Astrocyte (in vitro differentiated cells and primary cell): ENCODE measurements at regions not wholly inside any gene's neighbourhood (a gene's known extent, or its start where the extent isn't known, plus 50 kb on each side); places are given as distances from the start of the nearest gene placed in this dataset.

Source experiments
- EZH2 ChIP-seq: IDR thresholded peaks from 2 replicates; pipeline ENCODE4 v1.6.1; 2012; ENCODE audit warnings: mild to moderate bottlenecking, low read length, inconsistent platforms; ENCODE audit not compliant: insufficient read depth
- TF ChIP-seq, protein P1 (sequence below): IDR thresholded peaks from 2 replicates; pipeline ENCODE4 v1.5.1; 2011; ENCODE audit warnings: low read depth, mild to moderate bottlenecking, inconsistent platforms, low read length, moderate library complexity; ENCODE audit not compliant: insufficient read depth

DNA sequence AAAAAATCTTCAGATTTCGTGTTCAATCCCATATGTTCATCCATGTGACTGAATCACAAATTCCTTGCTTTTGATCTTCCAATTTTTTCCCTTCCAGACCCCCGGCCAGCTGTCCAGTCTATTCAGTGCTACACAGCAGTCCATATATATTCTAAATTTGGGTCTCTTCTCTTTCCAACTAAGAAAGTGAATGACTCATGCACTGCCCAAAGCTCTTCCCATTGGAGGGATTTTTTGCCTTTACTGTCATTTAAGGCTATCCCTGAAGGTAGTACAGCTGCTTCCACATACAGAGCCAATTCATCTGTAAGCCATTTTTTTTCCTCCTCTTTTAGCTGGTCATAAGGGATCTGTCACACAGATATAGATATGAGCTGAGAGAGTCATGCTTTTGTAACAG lies 478.3 kb downstream of the DMRT2 start:
- TF ChIP-seq, protein P1, sequence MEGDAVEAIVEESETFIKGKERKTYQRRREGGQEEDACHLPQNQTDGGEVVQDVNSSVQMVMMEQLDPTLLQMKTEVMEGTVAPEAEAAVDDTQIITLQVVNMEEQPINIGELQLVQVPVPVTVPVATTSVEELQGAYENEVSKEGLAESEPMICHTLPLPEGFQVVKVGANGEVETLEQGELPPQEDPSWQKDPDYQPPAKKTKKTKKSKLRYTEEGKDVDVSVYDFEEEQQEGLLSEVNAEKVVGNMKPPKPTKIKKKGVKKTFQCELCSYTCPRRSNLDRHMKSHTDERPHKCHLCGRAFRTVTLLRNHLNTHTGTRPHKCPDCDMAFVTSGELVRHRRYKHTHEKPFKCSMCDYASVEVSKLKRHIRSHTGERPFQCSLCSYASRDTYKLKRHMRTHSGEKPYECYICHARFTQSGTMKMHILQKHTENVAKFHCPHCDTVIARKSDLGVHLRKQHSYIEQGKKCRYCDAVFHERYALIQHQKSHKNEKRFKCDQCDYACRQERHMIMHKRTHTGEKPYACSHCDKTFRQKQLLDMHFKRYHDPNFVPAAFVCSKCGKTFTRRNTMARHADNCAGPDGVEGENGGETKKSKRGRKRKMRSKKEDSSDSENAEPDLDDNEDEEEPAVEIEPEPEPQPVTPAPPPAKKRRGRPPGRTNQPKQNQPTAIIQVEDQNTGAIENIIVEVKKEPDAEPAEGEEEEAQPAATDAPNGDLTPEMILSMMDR, result no peak
- TF ChIP-seq EZH2, result no peak
